HCT116 (cell line): ENCODE measurements at regions not wholly inside any gene's neighbourhood (a gene's known extent, or its start where the extent isn't known, plus 50 kb on each side); places are given as distances from the start of the nearest gene placed in this dataset.

Experiments
- ATAC-seq: fragments of 200-7000 bp; cut with Tn5 transposase; 2 replicates; pipeline ENCODE4 v1.9.1; 2020; ENCODE audit warnings: mild to moderate bottlenecking, moderate library complexity
- BruUV-seq: library from RNA; stranded (reverse); fragments of 400-500 nt; replicated peaks from 2 replicates; lab custom pipeline; 2021; lab: Mats Ljungman, UMichigan
- CTCF ChIA-PET: fragments of 300-600 bp; sonication (Branson Sonifier 250); formaldehyde crosslinking; loops from one replicate; lab custom pipeline; 2021; ENCODE audit warnings: antibody characterized with exemption; lab: Charles Lee
- POLR2A ChIA-PET: fragments of 300-600, 350-600 bp; sonication (Branson Sonifier 250); formaldehyde crosslinking; loops from one replicate; lab custom pipeline; 2021; ENCODE audit warnings: antibody characterized with exemption; lab: Charles Lee
- RAD21 ChIA-PET, 2 experiments: fragments of 300-600 bp; sonication (Branson Sonifier 250); formaldehyde crosslinking; loops; one replicate each; lab custom pipeline; 2023; ENCODE audit warnings: low total read pairs in 2 of 2; ENCODE audit not compliant: uncharacterized antibody in 2 of 2, unreplicated experiment in 2 of 2, low non-redundant PET in 1 of 2; lab: Charles Lee
- DNase-seq: peaks from one replicate; pipeline ENCODE4 v3.0.0-alpha.2; 2010; ENCODE audit warnings: low read depth, low spot score
- H2AFZ ChIP-seq: fragments of 200-600 bp; shearing (Covaris generic), sonication (generic); 2 replicates; pipeline ENCODE4 v1.6.1; 2017; ENCODE audit warnings: low read depth, mixed run types, mixed read lengths, antibody characterized with exemption, low read length; ENCODE audit not compliant: poor library complexity, severe bottlenecking
- H3K27ac ChIP-seq: 2 replicates; pipeline ENCODE4 v1.5.1; 2012; ENCODE audit warnings: low read depth, low read length
- H3K27me3 ChIP-seq: fragments of 200-600 bp; sonication (generic); 2 replicates; pipeline ENCODE4 v1.6.1; 2016; ENCODE audit warnings: mixed run types, low read length, mixed read lengths; ENCODE audit not compliant: insufficient read depth
- H3K36me3 ChIP-seq, 2 experiments: fragments of 200-500 bp in 1 of 2; fragments of 200-600 bp in 1 of 2; sonication (Bioruptor generic) in 1 of 2; sonication (generic) in 1 of 2; 2 replicates each; pipeline versions ENCODE4 v1.5.1 to v1.6.1; 2014 to 2016; ENCODE audit warnings: low read length in 2 of 2, inconsistent platforms in 1 of 2, mixed read lengths in 1 of 2, mixed run types in 1 of 2; ENCODE audit not compliant: insufficient read depth in 2 of 2, control insufficient read depth in 1 of 2
- H3K4me1 ChIP-seq, 2 experiments: fragments of 200-600 bp in 1 of 2; sonication (generic) in 1 of 2; 2 replicates each; pipeline versions ENCODE4 v1.5.1 to v1.6.1; 2012 to 2017; ENCODE audit warnings: low read length in 2 of 2, inconsistent platforms in 1 of 2, mild to moderate bottlenecking in 1 of 2, mixed read lengths in 1 of 2, mixed run types in 1 of 2, moderate library complexity in 1 of 2; ENCODE audit not compliant: insufficient read depth in 2 of 2, control insufficient read depth in 1 of 2
- H3K4me2 ChIP-seq: fragments of 200-600 bp; sonication (generic); 2 replicates; pipeline ENCODE4 v1.6.1; 2017; ENCODE audit warnings: mixed run types, low read length, mixed read lengths
- H3K4me3 ChIP-seq, 2 experiments: fragments of 200-600 bp in 1 of 2; sonication (generic) in 1 of 2; replicated peaks in 1 of 2; 2 replicates each; pipeline ENCODE4 v1.5.1; 2011 to 2016; ENCODE audit warnings: low read length in 2 of 2, control low read depth in 1 of 2, low read depth in 1 of 2, mild to moderate bottlenecking in 1 of 2, mixed read lengths in 1 of 2, mixed run types in 1 of 2
- H3K79me2 ChIP-seq: fragments of 200-600 bp; sonication (generic); 2 replicates; pipeline ENCODE4 v1.6.1; 2017; ENCODE audit warnings: mild to moderate bottlenecking, mixed run types, low read length, moderate library complexity, mixed read lengths; ENCODE audit not compliant: insufficient read depth
- H3K9ac ChIP-seq: fragments of 200-600 bp; sonication (generic); 2 replicates; pipeline ENCODE4 v1.6.1; 2016; ENCODE audit warnings: low read length, mixed read lengths
- H3K9me2 ChIP-seq: fragments of 200-600 bp; sonication (generic), shearing (Covaris generic); 2 replicates; pipeline ENCODE4 v1.6.1; 2017; ENCODE audit warnings: mixed run types, mild to moderate bottlenecking, moderate library complexity; ENCODE audit not compliant: insufficient read depth
- H3K9me3 ChIP-seq, 2 experiments: fragments of 200-500 bp in 1 of 2; fragments of 200-600 bp in 1 of 2; sonication (Bioruptor generic) in 1 of 2; sonication (generic) in 1 of 2; 2 replicates each; pipeline ENCODE4 v1.6.1; 2014 to 2017; ENCODE audit warnings: low read length in 2 of 2, mixed read lengths in 2 of 2, inconsistent platforms in 1 of 2, low read depth in 1 of 2, mild to moderate bottlenecking in 1 of 2, mixed run types in 1 of 2, moderate library complexity in 1 of 2; ENCODE audit not compliant: control insufficient read depth in 1 of 2, insufficient read depth in 1 of 2
- H4K20me1 ChIP-seq: fragments of 200-600 bp; sonication (generic), shearing (Covaris generic); 2 replicates; pipeline ENCODE4 v1.6.1; 2017; ENCODE audit warnings: mixed run types, mild to moderate bottlenecking, moderate library complexity; ENCODE audit not compliant: insufficient read depth
- CTCF ChIP-seq, 3 experiments: fragments of 200-600 bp in 1 of 3; sonication (generic) in 1 of 3; IDR thresholded peaks in 2 of 3; conservative IDR thresholded peaks in 1 of 3; 2 replicates each; pipeline ENCODE4 v1.5.1; 2012 to 2017; ENCODE audit warnings: low read depth in 2 of 3, low read length in 2 of 3, antibody characterized with exemption in 1 of 3, borderline replicate concordance in 1 of 3, control low read depth in 1 of 3, mild to moderate bottlenecking in 1 of 3, mixed read lengths in 1 of 3, mixed run types in 1 of 3, moderate library complexity in 1 of 3; ENCODE audit not compliant: insufficient read depth in 1 of 3
- EGR1 ChIP-seq: IDR thresholded peaks from 2 replicates; pipeline ENCODE4 v1.6.1; 2012; ENCODE audit warnings: low read depth
- ELF1 ChIP-seq: IDR thresholded peaks from 2 replicates; pipeline ENCODE4 v1.6.1; 2012; ENCODE audit warnings: low read depth, borderline replicate concordance
- EZH2 ChIP-seq: fragments of 200-600 bp; sonication (generic); IDR thresholded peaks from 2 replicates; pipeline ENCODE4 v1.6.1; 2017; ENCODE audit warnings: antibody characterized with exemption, mixed run types
- EZH2phosphoT487 ChIP-seq: fragments of 200-600 bp; IDR thresholded peaks from 2 replicates; pipeline ENCODE4 v1.6.1; 2018; ENCODE audit warnings: antibody characterized with exemption, borderline replicate concordance
- FOSL1 ChIP-seq: IDR thresholded peaks from 2 replicates; pipeline ENCODE4 v1.6.1; 2012; ENCODE audit warnings: low read depth
- JUND ChIP-seq: IDR thresholded peaks from 2 replicates; pipeline ENCODE4 v1.6.1; 2012
- POLR2AphosphoS5 ChIP-seq: IDR thresholded peaks from 2 replicates; pipeline ENCODE4 v1.6.1; 2011; ENCODE audit warnings: mild to moderate bottlenecking, low read depth, low read length, moderate library complexity
- REST ChIP-seq: IDR thresholded peaks from 2 replicates; pipeline ENCODE4 v1.6.1; 2012; ENCODE audit warnings: low read depth
- SIN3A ChIP-seq: IDR thresholded peaks from 2 replicates; pipeline ENCODE4 v1.6.1; 2012; ENCODE audit warnings: low read depth
- SP1 ChIP-seq: IDR thresholded peaks from 2 replicates; pipeline ENCODE4 v1.6.1; 2012; ENCODE audit warnings: low read depth
- SRF ChIP-seq: IDR thresholded peaks from 2 replicates; pipeline ENCODE4 v1.6.1; 2012; ENCODE audit warnings: low read depth
- TCF7L2 ChIP-seq: IDR thresholded peaks from 2 replicates; pipeline ENCODE4 v1.7.0; 2011; ENCODE audit warnings: borderline replicate concordance, inconsistent platforms; ENCODE audit not compliant: insufficient read depth, insufficient read length; ENCODE audit errors: extremely low read depth
- YY1 ChIP-seq: IDR thresholded peaks from 2 replicates; pipeline ENCODE4 v1.6.1; 2011; ENCODE audit warnings: low read length, low read depth, moderate library complexity, mild to moderate bottlenecking; ENCODE audit not compliant: insufficient replicate concordance; ENCODE audit errors: extremely low read depth
- ZBTB33 ChIP-seq: IDR thresholded peaks from 2 replicates; pipeline ENCODE4 v1.6.1; 2011; ENCODE audit warnings: mild to moderate bottlenecking, low read length, moderate library complexity; ENCODE audit not compliant: insufficient replicate concordance; ENCODE audit errors: extremely low read depth
- ZFX ChIP-seq: fragments of 450-650 bp; IDR thresholded peaks from 2 replicates; pipeline ENCODE4 v1.6.1; 2017
- intact Hi-C: fragments of 100-400 bp; cut with micrococcal nuclease; formaldehyde crosslinking; loops from 2 replicates; pipeline ENCODE4 v1.10.0; 2022

- Histone ChIP-seq H2AFZ (no peak overlapping the region), H3K4me1 (no peaks in the 10 kb centered on the region), H3K9ac (no peak overlapping the region), H3K9me2 (no peaks in the 10 kb centered on the region), H3K79me2 (no peaks in the 10 kb centered on the region), H3K36me3 (no peaks in the 10 kb centered on the region), H3K4me3 (no peak overlapping the region), H3K4me2 (no peak overlapping the region), H3K27ac (no peak overlapping the region), H4K20me1 (no peaks in the 10 kb centered on the region), H3K9me3 (peaks cover 6 to 23% of the 10 kb centered on the region in 2 experiments; a peak in 2 of 4 replicates), H3K27me3 (no peaks in the 10 kb centered on the region)
- TF ChIP-seq ELF1, result no peak
- no peak for TF ChIP-seq EGR1
- TF ChIP-seq REST, result no peak
- TF ChIP-seq SIN3A, result no peak
- TF ChIP-seq FOSL1, result no peak
- no peak for TF ChIP-seq EZH2phosphoT487
- TF ChIP-seq ZFX, result no peak
- TF ChIP-seq ZBTB33, result no peak
- no peak for TF ChIP-seq SP1
- no peak for TF ChIP-seq EZH2
- TF ChIP-seq YY1, result no peak
- TF ChIP-seq JUND, result no peak
- TF ChIP-seq CTCF (IDR thresholded peaks at IDR 0.05 in 2 of 3, conservative IDR thresholded peaks at IDR 0.05 in 1 of 3; ENCODE audit: borderline replicate concordance in 1 of 3, insufficient read depth in 1 of 3, low read depth in 2 of 3, low read length in 2 of 3), result no peak
- TF ChIP-seq SRF, result no peak
- no peak for TF ChIP-seq POLR2AphosphoS5
- TF ChIP-seq TCF7L2, result no peak
- POLR2A ChIA-PET, result no interaction called here
- DNase-seq (no peak), ATAC-seq (no peak)
- no TSS peak for BruUV-seq
- CTCF ChIA-PET, result no interaction called here
- intact Hi-C loops, result no loop called here
- RAD21 ChIA-PET, result no interaction called here
Observed at GRCh38 chr11:127564810-127565209, 564.2 kb upstream of the KIRREL3 start.
